Mucosa of rectum (tissue), 2 donors: ENCODE measurements at regions not wholly inside any gene's neighbourhood (a gene's known extent, or its start where the extent isn't known, plus 50 kb on each side); places are given as distances from the start of the nearest gene placed in this dataset.
"Not testable (repeated sequence)": the region's sequence is repeated elsewhere in the genome, so short reads cannot be mapped to it uniquely, and the experiment has no call there.

Experiments
- H3K27ac ChIP-seq, 2 donors: one replicate each; pipeline ENCODE4 v1.7.0; 2013; ENCODE audit warnings: inconsistent platforms in 2 of 2, low read depth in 2 of 2, low read length in 2 of 2
- H3K27me3 ChIP-seq, 2 donors: one replicate each; pipeline ENCODE4 v1.7.0; 2013; ENCODE audit warnings: low read length in 2 of 2; ENCODE audit not compliant: control insufficient read depth in 2 of 2, insufficient read depth in 2 of 2
- H3K36me3 ChIP-seq, 2 donors: one replicate each; pipeline ENCODE4 v1.7.0; 2013; ENCODE audit warnings: low read length in 2 of 2; ENCODE audit not compliant: control insufficient read depth in 2 of 2, insufficient read depth in 2 of 2
- H3K4me1 ChIP-seq, 2 donors: one replicate each; pipeline ENCODE4 v1.7.0; 2013; ENCODE audit warnings: low read length in 2 of 2, mild to moderate bottlenecking in 1 of 2; ENCODE audit not compliant: control insufficient read depth in 2 of 2, insufficient read depth in 2 of 2
- H3K4me3 ChIP-seq, 2 donors: one replicate each; pipeline ENCODE4 v1.7.0; 2013; ENCODE audit warnings: low read length in 2 of 2
- H3K9ac ChIP-seq, 2 donors: one replicate each; pipeline ENCODE4 v1.7.0; 2013; ENCODE audit warnings: low read length in 2 of 2, low read depth in 1 of 2, mild to moderate bottlenecking in 1 of 2
- H3K9me3 ChIP-seq, 2 donors: one replicate each; pipeline ENCODE4 v1.7.0; 2013; ENCODE audit warnings: low read length in 2 of 2; ENCODE audit not compliant: control insufficient read depth in 2 of 2
- donor health status: healthy.
- donor health status: Normal muscosa, but diverticular disease.

DNA sequence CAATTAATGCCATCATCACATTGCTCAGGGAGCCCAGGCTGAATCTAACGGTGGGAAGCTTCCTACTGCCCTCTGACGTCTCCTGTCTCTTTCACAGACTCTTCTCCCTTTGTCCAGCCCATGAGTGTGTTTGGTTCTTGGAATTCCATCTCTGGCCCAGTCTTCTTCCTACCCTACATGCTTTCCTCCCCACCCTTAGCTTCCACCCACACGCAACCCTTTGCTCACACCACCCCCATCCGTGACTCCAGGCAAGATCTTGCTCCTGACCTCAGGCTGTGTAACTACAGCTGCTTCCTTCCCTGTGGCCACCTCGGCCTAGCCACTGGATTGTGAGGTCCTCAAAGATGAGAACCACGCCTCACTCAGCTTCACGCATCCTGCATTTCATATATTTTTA, 72.3 kb upstream of the THBS1 start:
- no peak overlapping the region for H3K9ac ChIP-seq
- H3K27me3 ChIP-seq, result no peaks in the 10 kb centered on the region
- H3K36me3 ChIP-seq, result no peaks in the 10 kb centered on the region
- no peak overlapping the region for H3K4me3 ChIP-seq
- H3K4me1 ChIP-seq, result no peaks in the 10 kb centered on the region
- H3K27ac ChIP-seq, result no peak overlapping the region
- H3K9me3 ChIP-seq, result no peaks in the 10 kb centered on the region

DNA sequence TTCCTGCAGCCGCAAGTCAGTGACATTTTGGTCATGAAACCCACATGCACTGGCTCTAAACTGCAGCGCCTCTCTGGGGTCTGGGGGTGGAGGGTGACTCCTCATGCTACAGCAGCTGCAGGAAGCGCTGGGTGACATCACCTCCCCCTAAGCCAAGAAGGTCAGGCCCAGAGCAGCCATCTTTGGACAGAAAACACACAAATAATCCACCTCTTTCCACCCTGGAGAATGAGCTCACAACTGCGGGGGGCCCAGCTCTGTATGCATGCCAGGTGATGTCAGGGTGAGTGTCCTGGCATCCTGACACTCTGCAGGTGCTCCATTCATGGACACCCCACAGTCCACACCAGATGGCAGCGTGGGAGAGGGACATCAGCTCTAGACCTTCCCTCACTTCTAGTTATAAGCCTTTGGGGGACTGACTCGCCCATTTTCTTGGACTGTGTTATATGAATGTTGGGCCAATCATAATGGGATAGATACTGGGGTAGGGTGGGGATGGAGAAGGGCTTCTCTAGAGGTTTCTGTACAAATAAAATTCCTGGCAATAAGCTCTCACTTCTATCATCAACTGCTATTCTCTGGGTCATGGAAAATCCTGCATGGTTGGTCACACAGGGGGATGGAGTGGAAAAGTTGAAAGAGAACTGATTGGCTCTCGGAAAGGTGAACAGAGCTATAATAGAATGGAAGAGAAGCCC, 70.7 kb upstream of the THBS1 start:
- no peaks in the 10 kb centered on the region for H3K36me3 ChIP-seq
- H3K9me3 ChIP-seq, result peaks cover 0 to 3% of the 10 kb centered on the region in 2 donors
- no peak overlapping the region for H3K27ac ChIP-seq
- H3K4me1 ChIP-seq, result no peaks in the 10 kb centered on the region
- no peak overlapping the region for H3K4me3 ChIP-seq
- no peaks in the 10 kb centered on the region for H3K27me3 ChIP-seq
- no peak overlapping the region for H3K9ac ChIP-seq

GRCh38 chr15:39511000-39511915, 69.6 kb upstream of the THBS1 start:
- Histone ChIP-seq H3K4me3 (no peak overlapping the region), H3K27me3 (no peaks in the 10 kb centered on the region), H3K9me3 (peaks cover 0 to 3% of the 10 kb centered on the region in 2 donors), H3K27ac (peak overlapping the region; percentile 19 to 43), H3K36me3 (no peaks in the 10 kb centered on the region), H3K4me1 (no peaks in the 10 kb centered on the region), H3K9ac (no peak overlapping the region)

DNA sequence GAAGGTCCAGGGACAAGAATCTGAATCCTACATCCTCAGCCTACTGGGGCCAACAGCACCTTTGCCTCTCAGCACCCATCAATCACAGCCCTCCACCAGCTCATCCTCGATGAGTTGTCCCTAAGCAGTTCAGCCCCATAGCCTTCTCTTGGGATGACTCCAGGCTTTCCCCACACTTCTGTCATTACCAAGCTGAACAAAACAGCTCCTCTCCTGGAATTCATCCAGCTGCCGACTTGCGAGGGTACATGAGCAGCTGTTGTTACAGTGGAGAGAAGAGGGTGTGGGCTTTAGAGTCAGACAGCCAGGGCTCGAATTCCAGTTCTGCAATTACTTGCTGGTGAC, 69.0 kb upstream of the THBS1 start:
- Histone ChIP-seq H3K4me1 (no peaks in the 10 kb centered on the region), H3K9ac (no peak overlapping the region), H3K36me3 (no peaks in the 10 kb centered on the region), H3K9me3 (peaks cover 0 to 3% of the 10 kb centered on the region in 2 donors), H3K27ac (peak overlapping the region; percentile 19 to 43), H3K4me3 (no peak overlapping the region), H3K27me3 (no peaks in the 10 kb centered on the region)

DNA sequence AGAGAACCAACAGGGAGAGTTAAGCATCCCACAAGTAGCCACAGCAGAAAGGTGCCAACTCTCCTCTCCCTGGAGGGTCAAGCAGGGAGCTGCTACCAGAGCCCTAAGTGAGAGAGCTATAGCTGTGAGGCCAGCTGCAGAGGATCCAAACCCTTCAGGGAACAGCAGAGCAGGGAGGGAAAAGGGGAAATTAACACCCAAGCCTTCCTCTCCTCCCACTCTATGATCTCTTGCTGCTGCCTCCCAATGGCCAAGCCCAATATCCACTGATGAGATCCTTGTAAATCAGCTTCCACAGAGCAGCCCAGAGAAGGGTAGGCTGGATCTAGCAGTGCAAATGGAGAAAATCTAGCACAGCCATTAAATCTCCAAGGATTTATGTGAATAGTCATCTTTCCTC, 68.2 kb upstream of the THBS1 start:
- Histone ChIP-seq H3K27ac (no peak overlapping the region), H3K4me3 (no peak overlapping the region), H3K36me3 (no peaks in the 10 kb centered on the region), H3K27me3 (no peaks in the 10 kb centered on the region), H3K9me3 (peaks cover 0 to 3% of the 10 kb centered on the region in 2 donors), H3K9ac (no peak overlapping the region), H3K4me1 (no peaks in the 10 kb centered on the region)

DNA sequence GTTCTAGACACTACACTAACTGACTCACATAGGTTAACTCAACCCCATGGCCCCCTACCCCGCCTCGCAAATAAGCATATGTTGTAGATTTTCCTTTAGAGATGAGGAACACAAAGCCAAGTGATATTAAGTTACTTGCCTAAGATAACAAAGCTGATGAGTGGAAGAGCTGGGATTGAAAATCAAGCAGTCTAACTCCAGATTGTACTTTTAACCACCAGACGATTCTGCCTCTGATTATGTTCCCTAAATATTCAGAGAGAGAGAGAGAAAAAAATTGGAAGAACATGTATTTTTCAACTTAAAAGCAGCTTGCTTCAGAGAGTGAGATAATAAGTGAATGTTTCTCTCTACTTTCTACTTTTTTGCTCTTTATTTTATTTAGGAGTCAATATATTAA, 66.9 kb upstream of the THBS1 start:
- no peak overlapping the region for H3K9ac ChIP-seq
- no peak overlapping the region for H3K27ac ChIP-seq
- no peaks in the 10 kb centered on the region for H3K36me3 ChIP-seq
- peaks cover 0 to 3% of the 10 kb centered on the region in 2 donors for H3K9me3 ChIP-seq
- no peak overlapping the region for H3K4me3 ChIP-seq
- no peaks in the 10 kb centered on the region for H3K4me1 ChIP-seq
- H3K27me3 ChIP-seq, result no peaks in the 10 kb centered on the region

DNA sequence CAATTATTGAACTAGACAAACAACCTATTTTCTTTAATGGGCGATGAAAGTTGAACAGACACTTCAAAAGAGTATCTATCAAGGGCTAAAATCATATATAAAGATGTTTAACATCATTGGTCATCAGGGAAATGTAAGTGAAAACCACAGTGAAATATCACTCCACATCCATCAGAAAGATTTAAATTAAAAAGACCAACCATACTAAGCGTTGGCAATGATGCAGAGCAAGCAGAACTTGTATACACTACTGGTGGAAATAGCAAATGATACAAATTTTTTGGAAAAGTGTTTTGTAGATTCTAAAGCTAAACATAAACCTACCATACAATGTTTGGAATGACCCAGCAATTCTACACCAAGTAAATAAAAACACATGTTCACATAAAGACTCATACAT, 65.9 kb upstream of the THBS1 start:
- Histone ChIP-seq H3K27me3 (no peaks in the 10 kb centered on the region), H3K9me3 (peaks cover 0 to 3% of the 10 kb centered on the region in 2 donors), H3K9ac (no peak overlapping the region), H3K4me1 (no peaks in the 10 kb centered on the region), H3K27ac (no peak overlapping the region), H3K36me3 (no peaks in the 10 kb centered on the region), H3K4me3 (no peak overlapping the region)

DNA sequence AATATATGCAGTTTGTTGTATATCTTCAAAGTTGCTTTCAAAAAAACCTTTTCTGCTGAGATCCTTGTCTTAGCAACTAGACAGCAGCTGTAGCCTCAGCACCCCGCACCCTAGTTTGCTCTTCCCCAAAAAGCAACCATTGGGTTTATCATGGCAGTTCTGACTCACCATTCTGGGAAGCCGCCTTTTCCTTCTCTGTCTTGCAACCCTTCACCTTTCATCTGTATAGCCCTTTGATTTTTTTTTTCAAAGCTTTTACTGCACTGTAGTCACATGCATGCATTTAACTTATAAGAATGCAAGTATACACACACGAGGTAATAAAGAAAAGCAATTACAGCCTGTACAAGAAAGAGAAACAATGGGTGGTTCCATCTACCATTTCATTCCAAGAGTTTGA, 65.1 kb upstream of the THBS1 start:
- Histone ChIP-seq H3K36me3 (no peaks in the 10 kb centered on the region), H3K27ac (no peak overlapping the region), H3K27me3 (no peaks in the 10 kb centered on the region), H3K4me1 (no peaks in the 10 kb centered on the region), H3K4me3 (no peak overlapping the region), H3K9me3 (peaks cover 0 to 3% of the 10 kb centered on the region in 2 donors), H3K9ac (no peak overlapping the region)

DNA sequence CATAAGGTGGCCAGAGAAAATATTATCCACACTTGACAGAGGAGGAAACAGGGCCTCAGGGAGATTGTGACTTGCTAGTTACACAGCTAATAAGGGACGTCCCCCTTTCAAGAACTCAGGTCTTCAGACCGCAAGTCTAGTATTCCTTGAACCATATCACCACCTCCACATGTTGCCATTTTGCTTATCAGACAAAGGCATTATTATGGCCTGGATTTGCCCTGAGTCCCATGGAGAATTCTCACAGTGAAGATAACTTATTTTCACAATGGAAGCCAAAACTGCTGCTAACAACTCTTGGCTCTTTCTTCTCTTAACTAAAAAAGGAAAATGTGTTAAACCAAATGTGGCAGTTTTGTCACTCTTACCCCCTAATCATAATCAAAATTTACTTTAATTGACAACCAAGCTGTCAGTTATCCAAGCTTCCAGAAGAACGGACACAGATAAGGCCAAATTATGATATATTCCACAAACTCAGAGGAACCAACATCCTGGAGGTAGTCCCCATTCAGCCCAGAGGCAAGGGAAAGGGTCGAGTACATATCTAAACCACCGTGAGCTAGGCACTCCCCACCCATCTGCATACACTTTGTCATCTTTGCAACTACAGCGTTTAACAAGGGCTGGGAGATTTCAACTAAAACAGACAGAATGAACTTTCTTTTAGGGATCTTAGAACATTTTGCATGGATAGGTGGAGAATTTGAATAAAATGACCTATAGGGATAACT, 63.6 kb upstream of the THBS1 start:
- Histone ChIP-seq H3K9ac (no peak overlapping the region), H3K9me3 (peaks cover 0 to 3% of the 10 kb centered on the region in 2 donors), H3K36me3 (no peaks in the 10 kb centered on the region), H3K4me3 (no peak overlapping the region), H3K27me3 (no peaks in the 10 kb centered on the region), H3K4me1 (no peaks in the 10 kb centered on the region), H3K27ac (no peak overlapping the region)

GRCh38 chr15:39523968-39524367, 56.9 kb upstream of the THBS1 start:
- not testable (repeated sequence) for H3K9ac ChIP-seq, H3K27ac ChIP-seq, H3K36me3 ChIP-seq, H3K9me3 ChIP-seq, H3K27me3 ChIP-seq, H3K4me3 ChIP-seq, H3K4me1 ChIP-seq
